ENCODE measurements at regions not wholly inside any gene's neighbourhood (a gene's known extent, or its start where the extent isn't known, plus 50 kb on each side); places are given as distances from the start of the nearest gene placed in this dataset.
"Not testable (repeated sequence)": the region's sequence is repeated elsewhere in the genome, so short reads cannot be mapped to it uniquely, and the experiment has no call there.

DNA sequence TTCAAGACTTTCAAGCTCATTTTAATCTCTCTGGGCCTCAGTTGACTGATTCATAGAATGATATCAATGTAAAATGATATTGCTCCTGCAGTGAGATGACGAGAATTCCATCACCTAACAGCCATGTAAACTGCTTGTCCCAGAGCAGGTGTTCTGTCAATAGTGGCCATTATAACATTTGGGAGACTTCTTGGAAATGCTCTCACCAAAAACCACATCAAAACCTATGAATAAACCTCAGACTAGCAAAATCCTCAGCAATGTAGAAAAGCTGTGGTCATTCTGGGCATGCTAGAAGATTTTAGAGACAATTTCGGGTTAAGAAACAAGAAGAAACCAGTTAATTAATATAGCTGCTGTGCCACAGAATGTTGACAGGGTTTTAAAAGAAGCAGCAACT lies 225.4 kb downstream of the FRK start:
- DNase-seq, result no peak
- H3K27ac Mint-ChIP-seq (ENCODE audit: unreplicated experiment), result no peak overlapping the region
- H3K4me1 Mint-ChIP-seq (ENCODE audit: low read depth, unreplicated experiment), result peaks cover 15% of the 10 kb centered on the region
- H3K27me3 Mint-ChIP-seq (ENCODE audit: unreplicated experiment), result no peaks in the 10 kb centered on the region
- H3K9me3 Mint-ChIP-seq (ENCODE audit: low read depth, unreplicated experiment), result peaks cover 6% of the 10 kb centered on the region
- H3K36me3 Mint-ChIP-seq (ENCODE audit: insufficient read depth, unreplicated experiment), result no peaks in the 10 kb centered on the region
- H3K4me3 Mint-ChIP-seq (ENCODE audit: low read depth, unreplicated experiment), result no peak overlapping the region
- no TSS peak for BruUV-seq (replicated peaks)
- intact Hi-C loops (cut with micrococcal nuclease; ENCODE audit: unreplicated experiment), result loop anchor here (5.0 kb wide), 1 partner anchor 47 kb away; no protein-coding TSS in a partner anchor
- no peak for TF ChIP-seq CTCF (IDR thresholded peaks at IDR 0.05; ENCODE audit: unreplicated experiment)
- CTCF ChIA-PET, result no interaction called here

DNA sequence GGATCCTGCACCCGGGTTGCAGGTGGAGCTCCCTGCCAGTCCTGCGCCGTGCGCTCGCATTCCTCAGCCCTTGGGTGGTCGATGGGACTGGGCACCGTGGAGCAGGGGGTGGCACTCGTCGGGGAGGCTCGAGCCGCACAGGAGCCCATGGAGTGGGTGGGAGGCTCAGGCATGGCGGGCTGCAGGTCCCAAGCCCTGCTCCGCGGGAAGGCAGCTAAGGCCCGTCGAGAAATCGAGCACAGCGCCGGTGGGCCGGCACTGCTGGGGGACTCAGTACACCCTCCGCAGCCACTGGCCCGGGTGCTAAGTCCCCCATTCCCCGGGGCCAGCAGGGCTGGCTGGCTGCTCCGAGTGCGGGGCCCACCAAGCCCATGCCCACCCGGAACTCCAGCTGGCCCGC lies 226.1 kb downstream of the FRK start:
- H3K4me3 Mint-ChIP-seq (ENCODE audit: low read depth, unreplicated experiment); intact Hi-C loops (cut with micrococcal nuclease; ENCODE audit: unreplicated experiment); DNase-seq; H3K27ac Mint-ChIP-seq (ENCODE audit: unreplicated experiment); BruUV-seq (replicated peaks); H3K36me3 Mint-ChIP-seq (ENCODE audit: insufficient read depth, unreplicated experiment); H3K27me3 Mint-ChIP-seq (ENCODE audit: unreplicated experiment); H3K9me3 Mint-ChIP-seq (ENCODE audit: low read depth, unreplicated experiment): not testable (repeated sequence)
- CTCF ChIA-PET, result interaction anchor here (0.7 kb wide), 1 partner anchor 1482 kb away, joined by 4 read pairs; no protein-coding TSS in a partner anchor
- H3K4me1 Mint-ChIP-seq (ENCODE audit: low read depth, unreplicated experiment), result peaks cover 17% of the 10 kb centered on the region

DNA sequence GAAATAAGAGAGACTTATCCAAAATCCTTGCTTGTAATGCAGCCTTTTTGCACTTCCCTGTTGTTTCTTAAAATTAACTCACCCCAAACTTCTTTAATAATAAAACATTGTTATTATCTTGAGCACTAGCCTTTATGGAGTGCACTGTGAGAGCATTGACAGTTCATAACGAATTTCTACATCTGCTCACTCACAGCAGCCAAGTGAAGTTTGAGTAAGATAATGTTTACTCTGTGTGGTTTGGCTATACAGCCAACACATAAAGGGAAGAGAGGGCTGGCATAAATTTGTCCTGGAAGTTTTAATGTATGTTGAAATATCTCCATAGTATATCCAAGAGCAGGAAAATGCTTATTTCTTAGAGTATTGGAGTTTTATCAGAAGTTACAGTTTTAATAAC lies 227.9 kb downstream of the FRK start:
- H3K4me3 Mint-ChIP-seq (ENCODE audit: low read depth, unreplicated experiment), result no peak overlapping the region
- no peak overlapping the region for H3K27ac Mint-ChIP-seq (ENCODE audit: unreplicated experiment)
- CTCF ChIA-PET, result no interaction called here
- no peaks in the 10 kb centered on the region for H3K27me3 Mint-ChIP-seq (ENCODE audit: unreplicated experiment)
- H3K9me3 Mint-ChIP-seq (ENCODE audit: low read depth, unreplicated experiment), result peaks cover 6% of the 10 kb centered on the region
- intact Hi-C loops (cut with micrococcal nuclease; ENCODE audit: unreplicated experiment), result no loop called here
- no peak for DNase-seq
- H3K4me1 Mint-ChIP-seq (ENCODE audit: low read depth, unreplicated experiment), result peaks cover 17% of the 10 kb centered on the region
- no TSS peak for BruUV-seq (replicated peaks)
- TF ChIP-seq CTCF (IDR thresholded peaks at IDR 0.05; ENCODE audit: unreplicated experiment), result no peak
- H3K36me3 Mint-ChIP-seq (ENCODE audit: insufficient read depth, unreplicated experiment), result no peaks in the 10 kb centered on the region

DNA sequence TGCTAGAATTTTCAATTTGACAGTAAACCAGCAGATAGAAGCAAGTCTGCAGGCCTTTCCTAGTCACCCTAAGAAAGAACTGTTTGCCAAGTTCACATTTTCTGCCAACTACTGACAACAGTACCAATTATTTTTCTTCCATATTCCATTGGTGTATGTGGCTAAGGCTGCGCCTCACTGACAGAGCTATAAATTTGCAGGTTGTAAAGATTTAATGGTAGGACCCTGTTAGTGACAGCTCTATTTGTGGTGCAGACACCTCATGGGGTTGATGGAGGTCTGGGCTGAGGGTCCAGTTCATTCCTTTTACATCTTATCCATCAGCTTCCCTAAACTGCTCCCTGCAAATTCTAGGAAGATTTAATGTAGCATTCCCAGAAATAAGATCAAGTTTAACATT lies 228.5 kb downstream of the FRK start:
- no TSS peak for BruUV-seq (replicated peaks)
- no peak overlapping the region for H3K4me3 Mint-ChIP-seq (ENCODE audit: low read depth, unreplicated experiment)
- peaks cover 17% of the 10 kb centered on the region for H3K4me1 Mint-ChIP-seq (ENCODE audit: low read depth, unreplicated experiment)
- no peak for TF ChIP-seq CTCF (IDR thresholded peaks at IDR 0.05; ENCODE audit: unreplicated experiment)
- no peaks in the 10 kb centered on the region for H3K27me3 Mint-ChIP-seq (ENCODE audit: unreplicated experiment)
- H3K36me3 Mint-ChIP-seq (ENCODE audit: insufficient read depth, unreplicated experiment), result no peaks in the 10 kb centered on the region
- no peak for DNase-seq
- H3K27ac Mint-ChIP-seq (ENCODE audit: unreplicated experiment), result no peak overlapping the region
- intact Hi-C loops (cut with micrococcal nuclease; ENCODE audit: unreplicated experiment), result no loop called here
- CTCF ChIA-PET, result no interaction called here
- peaks cover 6% of the 10 kb centered on the region for H3K9me3 Mint-ChIP-seq (ENCODE audit: low read depth, unreplicated experiment)

DNA sequence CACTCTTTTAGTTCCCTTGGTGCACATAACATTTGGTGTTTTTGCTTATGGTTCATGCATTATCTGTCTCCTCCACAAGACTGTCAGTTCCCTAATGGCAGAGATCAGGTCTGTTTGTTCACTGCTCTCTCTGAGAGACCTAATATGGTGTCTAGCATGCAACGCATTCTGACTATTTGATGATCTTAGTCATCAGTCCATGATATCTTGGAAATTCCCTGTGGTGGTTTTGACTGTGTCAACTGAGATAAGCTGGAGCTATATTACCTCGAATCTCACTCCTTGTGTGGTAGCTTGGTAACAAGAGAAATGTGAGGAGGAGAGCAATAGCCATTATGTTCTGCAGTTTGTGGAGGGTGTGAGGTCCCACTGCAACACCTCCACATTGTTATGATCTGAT lies 229.8 kb downstream of the FRK start:
- no TSS peak for BruUV-seq (replicated peaks)
- Mint-ChIP-seq H3K9me3 (ENCODE audit: low read depth, unreplicated experiment) (peaks cover 4% of the 10 kb centered on the region), H3K27ac (ENCODE audit: unreplicated experiment) (peak overlapping the region; percentile 62), H3K36me3 (ENCODE audit: insufficient read depth, unreplicated experiment) (no peaks in the 10 kb centered on the region), H3K4me3 (ENCODE audit: low read depth, unreplicated experiment) (no peak overlapping the region), H3K4me1 (ENCODE audit: low read depth, unreplicated experiment) (peaks cover 17% of the 10 kb centered on the region), H3K27me3 (ENCODE audit: unreplicated experiment) (no peaks in the 10 kb centered on the region)
- TF ChIP-seq CTCF (IDR thresholded peaks at IDR 0.05; ENCODE audit: unreplicated experiment), result no peak
- CTCF ChIA-PET, result no interaction called here
- intact Hi-C loops (cut with micrococcal nuclease; ENCODE audit: unreplicated experiment), result no loop called here
- peak; percentile 16 for DNase-seq

All from Calu3 (cell line).